ENCODE measurements at regions not wholly inside any gene's neighbourhood (a gene's known extent, or its start where the extent isn't known, plus 50 kb on each side); places are given as distances from the start of the nearest gene placed in this dataset.

GRCh38 chr13:92947770-92948434, 278.7 kb upstream of the GPC6 start:
- TF ChIP-seq, protein P1, sequence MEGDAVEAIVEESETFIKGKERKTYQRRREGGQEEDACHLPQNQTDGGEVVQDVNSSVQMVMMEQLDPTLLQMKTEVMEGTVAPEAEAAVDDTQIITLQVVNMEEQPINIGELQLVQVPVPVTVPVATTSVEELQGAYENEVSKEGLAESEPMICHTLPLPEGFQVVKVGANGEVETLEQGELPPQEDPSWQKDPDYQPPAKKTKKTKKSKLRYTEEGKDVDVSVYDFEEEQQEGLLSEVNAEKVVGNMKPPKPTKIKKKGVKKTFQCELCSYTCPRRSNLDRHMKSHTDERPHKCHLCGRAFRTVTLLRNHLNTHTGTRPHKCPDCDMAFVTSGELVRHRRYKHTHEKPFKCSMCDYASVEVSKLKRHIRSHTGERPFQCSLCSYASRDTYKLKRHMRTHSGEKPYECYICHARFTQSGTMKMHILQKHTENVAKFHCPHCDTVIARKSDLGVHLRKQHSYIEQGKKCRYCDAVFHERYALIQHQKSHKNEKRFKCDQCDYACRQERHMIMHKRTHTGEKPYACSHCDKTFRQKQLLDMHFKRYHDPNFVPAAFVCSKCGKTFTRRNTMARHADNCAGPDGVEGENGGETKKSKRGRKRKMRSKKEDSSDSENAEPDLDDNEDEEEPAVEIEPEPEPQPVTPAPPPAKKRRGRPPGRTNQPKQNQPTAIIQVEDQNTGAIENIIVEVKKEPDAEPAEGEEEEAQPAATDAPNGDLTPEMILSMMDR (IDR thresholded peaks at IDR 0.05), result no peak
- TF ChIP-seq EP300 (IDR thresholded peaks at IDR 0.05) (no peak), POLR2A (IDR thresholded peaks at IDR 0.05) (no peak), POLR2AphosphoS5 (IDR thresholded peaks at IDR 0.05) (no peak)

All from stomach (tissue), 4 donors.